Amygdala (tissue), 56 donors: ENCODE measurements at regions not wholly inside any gene's neighbourhood (a gene's known extent, or its start where the extent isn't known, plus 50 kb on each side); places are given as distances from the start of the nearest gene placed in this dataset.
A peak's percentile ranks its signal among the peaks of the same experiment; 100 is the strongest.
"Not testable (repeated sequence)": the region's sequence is repeated elsewhere in the genome, so short reads cannot be mapped to it uniquely, and the experiment has no call there.

ENCODE experiments used
- DNase-seq, 56 donors: peaks; one replicate each; lab custom pipeline; 2025; lab: John Stamatoyannopoulos, UW

DNA sequence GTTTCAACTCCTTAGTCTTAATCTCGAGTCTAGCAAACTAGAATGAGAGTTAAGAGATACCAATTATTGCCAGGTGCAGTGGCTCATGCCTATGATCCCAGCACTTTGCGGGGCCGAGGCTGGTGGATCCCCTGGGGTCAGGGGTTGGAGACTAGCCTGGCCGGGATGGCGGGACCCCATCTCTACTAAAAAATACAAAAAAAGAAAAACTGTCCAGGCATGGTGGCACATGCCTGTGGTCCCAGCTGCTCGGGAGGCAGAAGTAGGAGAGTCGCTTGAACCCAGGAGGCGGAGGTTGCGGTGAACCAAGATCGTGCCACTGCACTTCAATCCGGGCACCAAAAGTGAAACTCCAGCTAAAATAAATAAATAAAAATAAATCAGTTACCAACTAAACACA, 1119.5 kb upstream of the ATXN8OS start:
- DNase-seq: no peak

DNA sequence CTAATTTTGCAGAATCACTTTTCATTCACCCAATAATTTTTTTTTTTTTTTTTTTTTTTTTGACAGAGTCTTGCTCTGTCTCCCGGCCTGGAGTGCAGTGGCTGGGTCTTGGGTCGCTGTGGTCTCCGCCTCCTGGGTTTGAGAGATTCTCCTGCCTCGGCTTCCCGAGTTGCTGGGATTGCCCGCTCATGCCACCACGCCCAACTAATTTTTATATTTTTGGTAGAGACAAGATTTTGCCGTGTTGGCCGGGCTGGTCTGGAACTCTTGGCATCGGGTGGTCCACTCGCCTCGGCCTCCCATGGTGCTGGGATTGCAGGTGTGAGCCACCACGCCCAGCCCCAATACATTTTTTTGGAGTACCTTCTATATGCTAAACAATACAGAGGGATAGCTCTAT, 1120.0 kb upstream of the ATXN8OS start:
- DNase-seq: no peak

DNA sequence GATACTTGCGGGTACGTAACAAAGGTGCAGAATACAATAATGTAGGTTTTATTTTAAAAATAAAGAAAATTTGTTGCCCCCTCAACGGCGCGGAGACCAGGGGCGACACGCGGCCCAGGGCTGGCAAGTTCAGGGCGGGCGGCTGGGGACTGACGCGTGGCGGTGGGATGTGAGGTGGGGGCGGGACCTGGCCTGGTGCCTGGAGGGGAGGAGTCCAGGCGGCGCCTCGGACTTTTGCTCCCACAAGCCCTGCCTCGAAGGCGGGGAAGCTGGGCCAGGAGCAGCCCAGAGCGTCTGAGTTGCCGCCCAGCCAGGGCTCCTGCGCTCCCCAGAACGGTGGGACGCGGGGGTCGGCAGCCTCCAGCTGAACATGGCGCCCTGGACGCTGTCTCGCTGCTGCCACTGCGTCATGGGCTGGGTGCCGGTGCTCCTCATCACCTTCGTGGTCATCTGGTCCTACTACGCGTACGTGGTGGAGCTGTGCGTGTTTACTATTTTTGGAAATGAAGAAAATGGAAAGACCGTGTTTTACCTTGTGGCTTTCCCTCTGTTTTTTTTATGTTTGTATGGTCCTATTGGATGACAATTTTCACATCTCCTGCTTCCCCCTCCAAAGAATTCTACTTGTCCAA, 1122.8 kb upstream of the ATXN8OS start:
- no peak for DNase-seq

DNA sequence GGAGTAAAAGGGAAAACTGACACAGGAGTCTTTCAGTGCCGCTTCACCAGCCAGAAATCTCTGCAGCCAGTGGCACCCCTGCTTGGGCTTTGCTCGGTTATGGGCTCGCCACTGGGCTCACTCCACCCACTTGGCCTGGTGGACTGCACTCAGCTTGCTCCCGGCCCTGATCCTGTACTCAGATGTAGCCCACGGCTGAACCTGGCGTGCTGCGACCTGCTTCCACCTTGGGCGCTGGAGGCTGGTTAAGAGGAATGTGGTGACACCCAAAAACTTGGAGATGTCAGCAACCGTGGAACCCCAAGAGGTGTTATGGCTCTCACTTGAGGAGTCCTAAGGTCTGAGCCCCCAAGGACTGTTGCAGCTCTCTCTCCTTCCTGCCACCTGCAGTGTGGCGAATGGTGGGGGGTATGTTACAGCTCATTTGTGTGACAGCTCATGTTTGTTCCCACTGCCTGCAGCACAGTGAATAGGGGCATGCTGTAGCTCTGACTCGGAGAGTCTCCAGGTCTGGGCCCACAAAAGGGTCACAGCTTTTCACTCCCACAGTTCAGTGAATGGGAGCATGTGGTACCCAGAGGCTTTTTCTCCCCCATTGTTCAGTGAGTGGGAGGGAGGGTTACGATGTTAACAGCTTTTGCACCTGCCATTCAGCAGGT, 1124.5 kb upstream of the ATXN8OS start:
- no peak for DNase-seq

DNA sequence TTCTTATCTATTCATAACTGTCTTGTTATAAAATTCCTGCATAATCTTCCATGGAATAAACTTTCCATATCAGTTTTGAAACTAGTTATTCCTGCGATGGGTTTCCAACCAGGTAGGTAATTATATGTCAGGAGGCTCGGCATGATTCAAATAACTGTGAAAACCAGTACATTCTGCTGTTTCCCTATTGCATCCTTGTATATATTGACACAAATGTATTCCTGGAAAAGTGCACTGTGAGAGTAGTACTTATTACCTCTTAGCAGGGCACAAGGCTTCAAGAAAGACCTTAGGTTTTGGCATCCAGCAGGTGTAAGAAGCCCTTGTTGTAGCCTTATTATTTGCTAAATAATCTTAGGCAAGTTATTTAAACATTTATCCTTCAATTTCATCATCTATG, 1131.3 kb upstream of the ATXN8OS start:
- DNase-seq: no peak

DNA sequence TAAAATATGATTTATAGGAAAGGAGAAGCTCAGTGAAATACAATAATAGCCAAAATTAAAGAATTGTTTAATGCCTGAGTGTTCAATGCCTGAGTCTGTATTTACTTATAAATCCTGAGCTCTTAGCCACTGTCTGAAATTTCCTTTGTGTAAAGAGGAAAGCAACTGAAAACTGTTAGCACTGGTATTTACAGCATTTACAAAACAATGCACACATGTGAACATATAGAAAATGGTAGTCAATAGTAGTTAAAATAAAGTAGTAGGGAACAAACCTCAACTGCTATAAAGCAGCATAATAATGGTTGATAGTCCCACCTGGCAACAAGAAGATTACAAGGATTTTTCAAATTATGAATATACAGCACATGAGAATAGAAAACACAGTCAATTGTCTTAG, 1137.1 kb upstream of the ATXN8OS start:
- no peak for DNase-seq

DNA sequence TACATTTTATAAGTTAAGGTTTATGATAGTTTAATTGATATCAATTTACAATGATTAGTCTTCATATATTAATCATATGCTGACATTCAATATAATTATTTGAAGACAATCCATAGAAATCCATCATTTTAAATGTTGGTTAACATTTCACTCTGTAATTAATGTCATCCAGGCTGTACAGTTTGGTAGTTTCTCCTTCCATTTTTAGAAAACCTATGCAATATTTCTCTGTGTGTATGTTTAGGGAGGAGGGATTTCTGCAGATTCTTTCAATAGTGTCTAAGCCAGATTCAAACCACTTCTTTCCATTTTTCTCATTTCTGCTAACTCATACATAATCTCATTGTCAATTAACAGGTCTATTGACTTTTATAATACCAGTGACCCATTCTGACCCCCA, 1159.0 kb upstream of the ATXN8OS start:
- no peak for DNase-seq

DNA sequence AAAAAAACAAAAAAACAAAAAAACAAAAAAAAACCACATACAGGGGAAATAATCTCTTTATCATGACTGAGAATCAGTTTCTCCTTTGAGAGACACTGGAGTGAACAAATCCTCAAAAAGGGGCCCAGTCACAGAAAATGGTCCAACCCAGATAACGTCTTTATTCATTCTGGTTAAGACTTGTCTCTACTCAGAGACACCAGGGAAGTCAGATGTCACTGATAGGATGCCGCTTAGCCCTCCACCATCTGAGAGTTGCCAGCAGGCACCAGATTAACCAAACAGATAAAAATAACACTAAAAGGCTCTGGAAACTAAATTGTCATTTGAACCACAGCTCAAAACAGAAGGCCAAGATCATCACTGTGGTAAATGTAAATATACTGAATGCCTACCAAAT, 1163.4 kb upstream of the ATXN8OS start:
- no peak for DNase-seq

DNA sequence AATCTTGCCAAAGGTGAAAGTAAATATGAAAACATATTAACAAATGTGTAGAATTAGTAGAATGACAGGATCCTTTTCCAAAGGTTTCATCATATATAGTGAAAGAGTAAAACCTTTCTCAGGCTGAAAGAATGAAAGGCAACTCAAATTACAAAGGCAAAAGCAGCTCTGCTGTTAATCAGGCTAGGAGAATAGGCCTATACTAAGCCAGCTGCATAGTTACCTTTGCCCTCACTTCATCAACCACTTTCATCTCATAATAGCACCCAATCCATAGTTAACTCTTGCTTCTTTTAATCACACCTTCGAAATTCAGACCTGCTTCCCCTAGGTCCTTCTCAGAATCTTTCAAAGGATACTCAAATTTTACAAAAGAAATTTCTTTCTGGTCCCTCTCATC, 1167.6 kb upstream of the ATXN8OS start:
- no peak for DNase-seq

DNA sequence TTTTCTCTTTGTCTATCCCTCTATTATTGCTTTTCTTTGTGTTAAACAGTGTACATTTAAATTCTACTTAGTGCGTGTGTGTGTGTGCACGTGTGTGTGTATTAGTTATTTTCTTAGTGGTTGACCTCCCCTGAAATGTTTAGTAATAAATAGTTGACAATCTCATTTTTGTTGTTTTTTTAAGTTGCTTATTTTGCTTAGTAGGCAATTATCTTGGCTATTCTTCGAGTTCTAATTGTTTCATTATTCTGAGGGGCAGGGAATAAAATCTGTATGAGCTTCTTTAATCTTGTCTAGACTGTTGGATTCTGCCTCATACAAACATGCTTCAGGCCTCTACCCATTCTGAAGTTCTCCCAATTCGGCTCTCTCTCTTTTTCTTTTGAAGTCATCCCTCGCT, 1169.0 kb upstream of the ATXN8OS start:
- no peak for DNase-seq

DNA sequence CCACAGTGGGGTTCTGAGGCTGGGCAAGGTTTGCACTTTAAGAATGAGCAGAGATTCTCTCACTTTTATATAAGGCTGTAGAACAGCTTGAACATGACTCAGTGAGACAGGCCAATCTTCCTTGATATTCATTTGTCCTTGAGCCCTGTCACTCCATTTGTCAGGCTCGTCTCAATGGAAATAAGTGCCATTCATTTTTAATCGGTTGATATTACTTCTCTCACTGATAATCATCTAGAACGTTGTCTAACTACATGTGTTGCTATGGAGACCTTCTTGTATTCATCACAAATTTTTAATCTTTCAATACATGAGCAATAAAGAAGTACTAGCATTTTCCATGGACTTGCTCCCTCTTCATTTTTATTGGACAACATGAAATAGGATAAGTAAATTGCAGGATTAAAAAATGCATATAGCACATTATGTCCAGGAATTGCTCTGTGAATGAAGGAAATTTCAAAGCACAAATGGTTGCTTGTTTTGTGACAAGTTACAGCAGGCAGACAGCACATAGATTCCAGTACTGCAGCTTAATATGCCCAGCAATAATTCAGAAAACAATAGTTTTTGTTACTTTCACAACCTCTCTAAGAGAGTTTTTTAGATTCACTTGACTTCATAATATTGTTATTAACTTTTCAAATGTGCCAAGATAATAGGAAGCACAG, 1178.4 kb upstream of the ATXN8OS start:
- no peak for DNase-seq

DNA sequence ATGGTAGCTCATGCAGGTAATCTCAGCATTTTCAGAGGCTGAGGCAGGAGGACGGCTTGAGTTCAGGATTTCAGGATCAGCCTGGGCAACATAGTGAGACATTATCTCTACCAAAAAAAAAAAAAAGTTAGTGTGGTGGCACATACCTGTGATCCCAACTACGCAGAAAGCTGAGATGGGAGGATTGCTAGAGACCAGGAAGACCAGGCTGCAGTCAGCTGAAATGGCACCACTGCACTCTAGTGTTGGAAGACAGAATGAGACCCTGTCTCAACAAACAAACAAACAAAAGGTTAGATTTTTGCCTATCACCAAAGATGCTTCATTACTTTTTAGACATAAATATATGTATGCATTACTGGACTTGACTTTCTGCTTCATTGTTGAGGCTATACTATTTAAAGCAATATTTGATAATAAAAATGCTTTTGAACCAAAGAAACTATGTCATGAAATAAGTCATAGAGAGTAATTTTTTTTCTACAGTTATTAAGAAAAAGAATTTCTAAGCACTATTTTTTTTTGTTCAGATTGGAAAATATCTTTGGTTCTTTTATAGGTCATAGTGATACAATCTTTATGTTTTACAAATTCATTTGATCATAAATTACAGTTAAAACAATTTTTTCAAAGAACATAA, 1180.1 kb upstream of the ATXN8OS start:
- DNase-seq: peak in 8 of 56 donors; percentile 0 to 16 (median 6)

DNA sequence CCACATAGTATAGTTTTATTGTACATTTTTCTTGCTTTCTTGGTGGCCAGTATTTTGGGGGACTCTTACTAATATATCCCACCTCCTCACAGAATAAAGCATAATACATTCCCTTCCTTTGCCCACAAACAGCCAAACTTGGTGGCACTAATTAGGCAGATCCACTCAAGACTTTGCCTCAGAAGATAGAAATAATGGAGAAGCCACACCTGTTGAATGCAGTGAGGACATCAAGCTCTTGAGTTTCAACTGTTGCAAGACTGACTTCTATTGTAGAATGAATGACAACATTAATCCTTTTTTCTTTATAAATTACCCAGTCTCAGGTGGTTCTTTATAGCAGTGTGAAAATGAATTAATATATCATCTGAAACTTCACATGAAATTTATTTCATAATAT, 1183.6 kb upstream of the ATXN8OS start:
- DNase-seq: no peak

DNA sequence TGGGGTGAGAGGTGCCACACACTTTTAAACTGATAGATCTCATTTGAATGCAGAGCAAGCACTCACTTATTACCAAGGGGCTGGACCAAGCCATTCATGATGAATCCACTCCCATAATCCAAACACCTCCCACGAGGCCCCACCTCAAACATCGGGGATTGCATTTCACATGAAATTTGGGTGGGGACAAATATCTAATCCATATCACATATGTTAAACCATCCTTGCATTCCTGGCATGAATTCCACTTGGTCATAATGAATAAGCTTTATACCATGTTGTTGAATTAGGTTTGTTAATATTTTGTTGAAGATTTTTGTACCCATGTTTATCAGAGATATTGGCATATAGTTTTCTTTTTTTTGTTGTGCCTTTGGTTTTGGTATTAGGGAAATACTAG, 1198.7 kb upstream of the ATXN8OS start:
- DNase-seq: no peak

DNA sequence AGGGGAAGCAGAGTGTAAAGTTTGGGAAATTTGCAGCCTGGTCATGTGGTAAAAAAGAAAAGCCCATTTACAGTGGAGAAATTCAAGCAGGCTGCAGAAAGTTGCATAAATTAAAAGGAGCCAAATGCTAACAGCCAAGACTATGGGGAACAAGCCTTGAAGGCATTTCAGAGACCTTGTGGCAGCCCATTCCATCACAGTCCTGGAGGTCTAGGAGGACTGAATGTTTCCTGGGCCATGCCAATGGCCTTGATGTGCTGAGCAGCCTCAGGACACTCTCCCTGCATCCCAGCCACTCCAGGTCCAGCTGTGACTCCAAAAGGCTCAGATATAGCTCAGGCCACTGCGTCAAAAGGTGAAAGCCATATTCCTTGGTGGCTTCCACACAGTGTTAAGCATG, 1202.4 kb upstream of the ATXN8OS start:
- DNase-seq: no peak

DNA sequence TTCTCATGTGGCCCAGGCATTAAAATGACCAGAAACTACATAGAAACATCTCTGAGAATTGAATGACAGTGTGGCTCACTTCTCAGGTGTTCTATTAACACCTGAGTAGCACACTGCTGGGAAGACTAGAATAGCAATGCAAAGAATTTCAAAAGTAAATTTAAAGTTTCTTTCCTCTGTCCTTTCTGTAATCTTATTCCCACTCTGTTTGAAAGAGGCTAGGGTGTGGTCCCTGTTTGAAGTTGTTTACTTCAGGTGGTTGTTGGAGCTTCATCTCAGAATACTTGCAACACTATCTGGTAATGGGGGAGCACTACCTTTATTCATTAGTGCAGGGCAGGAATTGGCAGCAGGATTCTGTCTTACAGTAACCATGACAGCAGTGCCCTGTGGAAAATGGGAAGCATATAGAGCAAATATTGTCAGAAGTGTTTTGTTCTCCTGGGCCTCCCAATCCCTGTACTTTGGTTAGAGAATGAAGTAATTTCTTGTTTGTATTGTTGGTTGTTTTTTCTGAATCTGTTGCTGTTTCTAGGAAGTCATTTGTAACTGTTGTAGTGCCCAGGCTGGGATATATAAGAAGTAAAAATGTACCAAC, 1210.2 kb upstream of the ATXN8OS start:
- DNase-seq: no peak

DNA sequence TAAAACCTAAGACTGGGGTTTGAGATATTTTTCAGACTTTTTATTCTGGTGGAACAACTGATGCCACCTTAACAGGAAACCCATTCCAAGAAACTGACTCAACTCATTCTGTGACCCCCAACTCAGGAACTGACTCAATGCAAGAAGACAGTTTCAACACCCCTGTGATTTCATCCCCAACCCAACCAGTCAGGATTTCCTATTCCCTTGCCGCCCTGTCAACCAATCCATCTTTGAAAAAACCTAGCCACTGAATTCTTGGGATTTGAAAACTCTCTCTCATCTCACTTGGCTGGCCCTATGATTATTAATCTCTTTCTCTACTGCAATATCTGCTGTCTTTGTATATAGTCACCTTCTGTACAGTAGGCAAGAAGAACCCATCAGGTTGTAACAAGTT, 1211.9 kb upstream of the ATXN8OS start:
- DNase-seq: no peak

DNA sequence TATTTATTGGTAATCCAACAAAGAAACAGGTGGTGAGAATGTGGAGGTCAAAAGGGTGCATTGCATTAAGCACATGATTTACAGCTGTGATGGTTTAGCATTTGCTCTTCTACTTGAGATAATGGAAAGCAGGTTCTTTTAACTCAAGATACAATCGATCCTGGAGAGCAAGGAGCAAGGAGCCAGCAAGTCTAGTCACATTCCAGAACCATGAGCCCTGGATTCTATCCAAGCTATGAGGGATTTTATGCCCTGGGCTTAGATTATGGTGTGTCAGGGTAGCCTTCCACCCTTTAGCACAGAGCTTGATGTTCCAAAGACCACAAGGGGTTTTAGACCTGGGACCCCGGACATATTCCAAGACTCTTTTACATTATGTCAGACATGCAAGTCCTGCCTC, 1213.9 kb upstream of the ATXN8OS start:
- DNase-seq: not testable (repeated sequence)

DNA sequence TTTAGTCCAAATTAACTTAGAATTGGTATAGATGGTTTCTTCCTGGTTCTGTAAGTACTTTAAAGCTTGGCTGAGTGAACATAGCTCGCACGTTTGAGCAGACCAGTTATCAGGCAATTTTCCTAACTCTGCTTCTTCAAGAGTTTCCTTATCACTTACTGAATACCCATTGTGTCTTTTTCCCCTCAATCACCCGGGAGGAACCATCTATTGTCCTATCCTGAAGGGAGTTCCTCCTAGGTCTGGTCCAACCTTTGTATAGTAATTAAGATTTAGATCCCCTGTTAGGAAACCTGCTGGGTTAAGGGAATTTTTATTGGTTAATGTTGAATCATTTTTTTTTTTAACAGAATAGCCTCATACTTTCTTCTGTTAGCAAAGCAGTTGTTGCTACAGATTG, 1215.0 kb upstream of the ATXN8OS start:
- DNase-seq: not testable (repeated sequence)

DNA sequence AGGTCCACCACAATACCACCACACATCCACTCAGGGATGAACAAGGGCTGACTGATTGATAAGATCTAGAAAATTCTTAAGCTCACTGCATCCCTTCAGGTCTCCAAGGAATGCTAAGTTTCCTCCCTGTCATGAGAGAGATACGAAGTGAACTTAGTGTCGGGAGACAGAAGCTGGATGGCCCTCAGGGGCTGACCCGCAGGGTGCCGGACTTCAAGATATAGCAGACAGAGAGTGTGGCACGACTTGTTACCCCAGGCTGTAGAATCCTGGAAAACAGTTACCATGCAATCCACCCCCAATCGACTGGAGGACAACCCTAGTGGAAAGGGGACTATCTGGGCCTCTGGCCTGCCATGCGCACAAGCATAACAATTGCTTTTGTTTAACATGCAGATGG, 1217.5 kb upstream of the ATXN8OS start:
- DNase-seq: not testable (repeated sequence)

DNA sequence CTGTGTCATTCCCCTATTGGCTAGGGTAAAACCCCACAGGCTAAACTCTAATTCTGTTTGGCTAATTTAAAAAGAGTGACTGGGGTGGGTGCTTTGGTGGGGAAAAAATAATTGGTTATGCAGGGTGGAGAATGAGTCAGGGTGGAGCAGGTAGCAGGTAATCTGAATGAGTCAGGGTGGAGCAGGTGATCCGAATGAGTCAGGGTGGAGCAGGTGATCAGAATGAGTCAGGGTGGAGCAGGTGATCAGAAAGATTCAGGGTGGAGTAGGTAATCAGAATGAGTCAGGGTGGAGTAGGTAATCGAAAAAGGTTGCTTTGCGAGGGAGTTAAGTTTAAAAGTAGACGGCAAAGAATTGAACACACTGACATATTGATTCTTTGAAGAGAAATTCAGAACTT, 1218.8 kb upstream of the ATXN8OS start:
- DNase-seq: no peak
